ENCODE measurements at regions not wholly inside any gene's neighbourhood (a gene's known extent, or its start where the extent isn't known, plus 50 kb on each side); places are given as distances from the start of the nearest gene placed in this dataset.

- no peak overlapping the region for H3K4me3 Mint-ChIP-seq
- intact Hi-C loops (cut with micrococcal nuclease) = no loop called here
- H3K27ac Mint-ChIP-seq = no peak overlapping the region
- ATAC-seq (ENCODE audit: low read depth) (no peak), DNase-seq (no peak)
- no peaks in the 10 kb centered on the region for H3K9me3 Mint-ChIP-seq
- ChIA-PET CTCF (no interaction called here), POLR2A (no interaction called here)
- no peaks in the 10 kb centered on the region for H3K4me1 Mint-ChIP-seq
- H3K27me3 Mint-ChIP-seq = no peaks in the 10 kb centered on the region
- no peak for TF ChIP-seq CTCF (IDR thresholded peaks at IDR 0.05)
- no peaks in the 10 kb centered on the region for H3K36me3 Mint-ChIP-seq (ENCODE audit: low read depth)
Measured at GRCh38 chr15:29998033-29998432, 84.7 kb upstream of the GOLGA8J start.

- CTCF ChIA-PET = no interaction called here
- ATAC-seq (ENCODE audit: low read depth) = no peak
- intact Hi-C loops (cut with micrococcal nuclease) = no loop called here
Measured at GRCh38 chr15:29997499-29997898, 85.3 kb upstream of the GOLGA8J start.

GRCh38 chr15:29994284-29994683 is 88.5 kb upstream of the GOLGA8J start:
- ATAC-seq (ENCODE audit: low read depth) (no peak), DNase-seq (no peak)
- Mint-ChIP-seq H3K9me3 (no peaks in the 10 kb centered on the region), H3K36me3 (ENCODE audit: low read depth) (no peaks in the 10 kb centered on the region), H3K27me3 (no peaks in the 10 kb centered on the region), H3K4me1 (no peaks in the 10 kb centered on the region), H3K27ac (no peak overlapping the region), H3K4me3 (no peak overlapping the region)
- no peak for TF ChIP-seq CTCF (IDR thresholded peaks at IDR 0.05)
- intact Hi-C loops (cut with micrococcal nuclease) = no loop called here
- POLR2A ChIA-PET = no interaction called here
- CTCF ChIA-PET = no interaction called here

More at GRCh38 chr15:29997499-29997898, 85.3 kb upstream of the GOLGA8J start:
- TF ChIP-seq CTCF (IDR thresholded peaks at IDR 0.05) = no peak
- Mint-ChIP-seq H3K27ac (no peak overlapping the region), H3K27me3 (no peaks in the 10 kb centered on the region), H3K4me3 (no peak overlapping the region), H3K4me1 (no peaks in the 10 kb centered on the region), H3K36me3 (ENCODE audit: low read depth) (no peaks in the 10 kb centered on the region), H3K9me3 (no peaks in the 10 kb centered on the region)
- POLR2A ChIA-PET = no interaction called here
- no peak for DNase-seq

- ChIA-PET CTCF (no interaction called here), POLR2A (no interaction called here)
- Mint-ChIP-seq H3K27ac (no peak overlapping the region), H3K9me3 (no peaks in the 10 kb centered on the region), H3K36me3 (ENCODE audit: low read depth) (no peaks in the 10 kb centered on the region), H3K27me3 (peaks cover 2% of the 10 kb centered on the region), H3K4me1 (no peaks in the 10 kb centered on the region), H3K4me3 (no peak overlapping the region)
- intact Hi-C loops (cut with micrococcal nuclease) = no loop called here
- no peak for TF ChIP-seq CTCF (IDR thresholded peaks at IDR 0.05)
- no peak for DNase-seq
- ATAC-seq (ENCODE audit: low read depth) = no peak
Measured at GRCh38 chr15:29990954-29991353, 91.8 kb upstream of the GOLGA8J start.

- Mint-ChIP-seq H3K27ac (no peak overlapping the region), H3K4me3 (no peak overlapping the region), H3K9me3 (no peaks in the 10 kb centered on the region), H3K36me3 (ENCODE audit: low read depth) (no peaks in the 10 kb centered on the region), H3K27me3 (peaks cover 2% of the 10 kb centered on the region), H3K4me1 (no peaks in the 10 kb centered on the region)
- DNase-seq (no peak), ATAC-seq (ENCODE audit: low read depth) (no peak)
- no peak for TF ChIP-seq CTCF (IDR thresholded peaks at IDR 0.05)
- intact Hi-C loops (cut with micrococcal nuclease) = no loop called here
- ChIA-PET POLR2A (no interaction called here), CTCF (no interaction called here)
Measured at GRCh38 chr15:29990035-29990434, 92.7 kb upstream of the GOLGA8J start.

Data from activated B cell treated with CpG ODN at 0.5 μM for 24 hours (primary cell).